ENCODE measurements at regions not wholly inside any gene's neighbourhood (a gene's known extent, or its start where the extent isn't known, plus 50 kb on each side); places are given as distances from the start of the nearest gene placed in this dataset.

GRCh38 chr2:238793801-238794449 is 54.0 kb upstream of the TWIST2 start:
- TF ChIP-seq GATA2 (IDR thresholded peaks at IDR 0.05; ENCODE audit: low read depth, low read length): no peak
- no peak for TF ChIP-seq GATA3 (IDR thresholded peaks at IDR 0.05; ENCODE audit: low read depth, low read length)

Measured in SH-SY5Y (cell line).